ENCODE measurements at regions not wholly inside any gene's neighbourhood (a gene's known extent, or its start where the extent isn't known, plus 50 kb on each side); places are given as distances from the start of the nearest gene placed in this dataset.

GRCh38 chr10:126844406-126844805 lies 60.8 kb upstream of the DOCK1 start:
- no peak overlapping the region for H3K27ac Mint-ChIP-seq
- H3K4me1 Mint-ChIP-seq (ENCODE audit: low read depth in 2 of 2): no peaks in the 10 kb centered on the region
- no peak overlapping the region for H3K4me3 Mint-ChIP-seq
- DNase-seq (no peak), ATAC-seq (replicated peaks) (no peak)
- peaks cover 0 to 12% of the 10 kb centered on the region in 2 donors for H3K27me3 Mint-ChIP-seq
- peaks cover 6 to 8% of the 10 kb centered on the region in 2 donors for H3K9me3 Mint-ChIP-seq
- H3K36me3 Mint-ChIP-seq (ENCODE audit: insufficient read depth): no peaks in the 10 kb centered on the region

- H3K36me3 Mint-ChIP-seq (ENCODE audit: insufficient read depth): no peaks in the 10 kb centered on the region
- DNase-seq (no peak), ATAC-seq (replicated peaks) (no peak)
- no peak overlapping the region for H3K27ac Mint-ChIP-seq
- H3K9me3 Mint-ChIP-seq: peaks cover 0 to 5% of the 10 kb centered on the region in 2 donors
- H3K4me3 Mint-ChIP-seq: no peak overlapping the region
- no peaks in the 10 kb centered on the region for H3K4me1 Mint-ChIP-seq (ENCODE audit: low read depth in 2 of 2)
- H3K27me3 Mint-ChIP-seq: no peaks in the 10 kb centered on the region
Observed at GRCh38 chr10:126846469-126846868, 58.8 kb upstream of the DOCK1 start.

- Mint-ChIP-seq H3K36me3 (ENCODE audit: insufficient read depth) (no peaks in the 10 kb centered on the region), H3K27me3 (no peaks in the 10 kb centered on the region), H3K4me1 (ENCODE audit: low read depth in 2 of 2) (no peaks in the 10 kb centered on the region), H3K4me3 (no peak overlapping the region), H3K27ac (no peak overlapping the region), H3K9me3 (peaks cover 0 to 5% of the 10 kb centered on the region in 2 donors)
- DNase-seq: no peak
- no peak for ATAC-seq (replicated peaks)
Observed at GRCh38 chr10:126846959-126847358, 58.3 kb upstream of the DOCK1 start.

GRCh38 chr10:126847666-126848065 lies 57.6 kb upstream of the DOCK1 start:
- Mint-ChIP-seq H3K27me3 (no peaks in the 10 kb centered on the region), H3K4me1 (ENCODE audit: low read depth in 2 of 2) (no peaks in the 10 kb centered on the region), H3K4me3 (no peak overlapping the region), H3K27ac (no peak overlapping the region), H3K9me3 (peaks cover 0 to 5% of the 10 kb centered on the region in 2 donors), H3K36me3 (ENCODE audit: insufficient read depth) (no peaks in the 10 kb centered on the region)
- ATAC-seq (replicated peaks): no peak
- no peak for DNase-seq

GRCh38 chr10:126849646-126850045 lies 55.6 kb upstream of the DOCK1 start:
- Mint-ChIP-seq H3K4me3 (no peak overlapping the region), H3K27ac (no peak overlapping the region), H3K9me3 (peaks cover 0 to 7% of the 10 kb centered on the region in 2 donors), H3K36me3 (ENCODE audit: insufficient read depth) (no peaks in the 10 kb centered on the region), H3K4me1 (ENCODE audit: low read depth in 2 of 2) (no peaks in the 10 kb centered on the region), H3K27me3 (no peaks in the 10 kb centered on the region)
- DNase-seq: no peak
- ATAC-seq (replicated peaks): no peak

- no peak overlapping the region for H3K4me3 Mint-ChIP-seq
- DNase-seq: no peak
Observed at GRCh38 chr10:126851414-126852108, 53.7 kb upstream of the DOCK1 start.

GRCh38 chr10:126854726-126855495 lies 50.3 kb upstream of the DOCK1 start:
- Mint-ChIP-seq H3K27me3 (peaks cover 5 to 6% of the 10 kb centered on the region in 2 donors), H3K4me1 (ENCODE audit: low read depth in 2 of 2) (no peaks in the 10 kb centered on the region), H3K27ac (no peak overlapping the region), H3K36me3 (ENCODE audit: insufficient read depth) (no peaks in the 10 kb centered on the region), H3K9me3 (peaks cover 7 to 12% of the 10 kb centered on the region in 2 donors), H3K4me3 (no peak overlapping the region)
- DNase-seq: no peak
- no peak for ATAC-seq (replicated peaks)

More at GRCh38 chr10:126851414-126852108, 53.7 kb upstream of the DOCK1 start:
- ATAC-seq (replicated peaks): no peak
- H3K4me1 Mint-ChIP-seq (ENCODE audit: low read depth in 2 of 2): no peaks in the 10 kb centered on the region
- H3K27me3 Mint-ChIP-seq: no peaks in the 10 kb centered on the region
- no peaks in the 10 kb centered on the region for H3K36me3 Mint-ChIP-seq (ENCODE audit: insufficient read depth)
- no peak overlapping the region for H3K27ac Mint-ChIP-seq
- peaks cover 0 to 6% of the 10 kb centered on the region in 2 donors for H3K9me3 Mint-ChIP-seq

Measured in effector memory CD8-positive, alpha-beta T cell (primary cell).